ENCODE measurements at regions not wholly inside any gene's neighbourhood (a gene's known extent, or its start where the extent isn't known, plus 50 kb on each side); places are given as distances from the start of the nearest gene placed in this dataset.
"Not testable (repeated sequence)": the region's sequence is repeated elsewhere in the genome, so short reads cannot be mapped to it uniquely, and the experiment has no call there.

DNA sequence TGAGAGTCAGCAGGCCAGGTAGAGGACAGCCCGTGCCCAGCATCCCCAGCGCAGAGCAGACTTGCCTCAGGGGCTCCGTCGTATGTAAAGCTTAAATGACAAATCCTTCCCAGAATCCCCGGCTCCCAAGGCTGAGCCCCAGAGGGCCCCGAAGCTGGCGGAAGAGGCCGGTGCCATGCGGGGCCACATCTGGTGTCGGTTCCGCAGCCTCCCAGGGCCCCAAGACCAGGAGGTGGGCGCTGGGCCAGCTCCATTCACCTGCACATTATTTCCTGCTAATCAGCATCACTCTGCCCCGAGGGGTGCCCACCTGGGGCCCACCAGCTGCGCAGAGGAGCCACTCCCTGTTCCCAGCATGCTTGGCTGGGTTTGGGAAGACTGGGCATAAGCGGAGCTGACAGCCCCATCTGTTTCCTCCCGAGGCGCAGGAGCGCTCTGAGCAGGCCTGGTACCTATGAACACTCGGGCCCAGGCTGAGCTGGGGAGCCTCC, 124.0 kb upstream of the PPP1R26 start:
- no peak overlapping the region for H3K4me3 ChIP-seq
- DNase-seq (ENCODE audit: low read depth, low spot score): no peak
- no peak overlapping the region for H3K27ac ChIP-seq
- H3K36me3 ChIP-seq (ENCODE audit: insufficient read depth, low read length): no peaks in the 10 kb centered on the region
- TF ChIP-seq POLR2AphosphoS5 (IDR thresholded peaks at IDR 0.05; ENCODE audit: borderline replicate concordance, low read depth, low read length) (no peak), EZH2 (IDR thresholded peaks at IDR 0.05) (no peak), FOXP2 (optimal IDR thresholded peaks at IDR 0.05; ENCODE audit: control extremely low read depth, extremely low read length, insufficient read depth) (no peak)
- no peak overlapping the region for H3K9ac ChIP-seq (ENCODE audit: insufficient read length)
- no peaks in the 10 kb centered on the region for H3K9me3 ChIP-seq (ENCODE audit: low read depth, low read length)

DNA sequence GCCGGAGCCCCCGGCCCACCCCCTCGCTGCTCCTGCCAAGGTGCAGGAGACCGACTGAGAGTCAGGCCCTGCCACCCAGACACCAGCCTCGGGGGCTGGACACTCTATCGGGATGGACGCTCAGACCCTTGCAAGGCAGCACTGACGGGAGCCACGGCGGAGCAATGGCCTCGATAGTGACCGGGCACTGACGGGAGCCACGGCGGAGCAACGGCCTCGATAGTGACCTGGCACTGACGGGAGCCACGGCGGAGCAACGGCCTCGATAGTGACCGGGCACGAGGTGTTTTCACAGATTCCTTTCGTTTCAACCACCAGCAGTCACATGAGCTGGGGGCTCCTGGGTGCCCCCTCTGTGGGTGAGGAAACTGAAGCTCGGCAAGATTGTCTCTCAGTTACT, 123.6 kb upstream of the PPP1R26 start:
- Histone ChIP-seq H3K36me3 (ENCODE audit: insufficient read depth, low read length) (no peaks in the 10 kb centered on the region), H3K9me3 (ENCODE audit: low read depth, low read length) (no peaks in the 10 kb centered on the region), H3K4me3 (no peak overlapping the region), H3K27ac (no peak overlapping the region), H3K9ac (ENCODE audit: insufficient read length) (no peak overlapping the region)
- no peak for DNase-seq (ENCODE audit: low read depth, low spot score)
- TF ChIP-seq FOXP2 (optimal IDR thresholded peaks at IDR 0.05; ENCODE audit: control extremely low read depth, extremely low read length, insufficient read depth) (no peak), POLR2AphosphoS5 (IDR thresholded peaks at IDR 0.05; ENCODE audit: borderline replicate concordance, low read depth, low read length) (no peak), EZH2 (IDR thresholded peaks at IDR 0.05) (no peak)

DNA sequence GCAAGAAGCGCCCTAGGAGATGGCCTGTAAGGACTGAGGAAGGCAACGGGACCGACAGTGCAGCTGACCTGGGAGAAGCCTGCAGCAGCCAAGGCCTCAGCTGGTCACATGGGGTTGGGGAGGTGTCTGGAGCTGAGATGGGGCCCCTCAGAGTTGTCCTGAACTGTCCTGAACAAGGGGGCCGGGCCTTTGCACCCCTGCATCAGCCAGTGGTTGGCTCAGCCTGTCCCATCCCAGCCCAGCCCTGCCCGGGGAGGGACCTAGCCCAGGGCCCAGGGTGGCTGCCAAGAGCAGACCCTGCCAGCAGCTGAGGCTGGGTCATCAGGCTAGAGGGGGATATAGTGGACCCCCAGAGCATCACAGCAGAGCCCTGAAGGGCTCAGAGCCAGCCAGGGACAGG, 122.8 kb upstream of the PPP1R26 start:
- H3K9me3 ChIP-seq (ENCODE audit: low read depth, low read length): no peaks in the 10 kb centered on the region
- H3K36me3 ChIP-seq (ENCODE audit: insufficient read depth, low read length): no peaks in the 10 kb centered on the region

DNA sequence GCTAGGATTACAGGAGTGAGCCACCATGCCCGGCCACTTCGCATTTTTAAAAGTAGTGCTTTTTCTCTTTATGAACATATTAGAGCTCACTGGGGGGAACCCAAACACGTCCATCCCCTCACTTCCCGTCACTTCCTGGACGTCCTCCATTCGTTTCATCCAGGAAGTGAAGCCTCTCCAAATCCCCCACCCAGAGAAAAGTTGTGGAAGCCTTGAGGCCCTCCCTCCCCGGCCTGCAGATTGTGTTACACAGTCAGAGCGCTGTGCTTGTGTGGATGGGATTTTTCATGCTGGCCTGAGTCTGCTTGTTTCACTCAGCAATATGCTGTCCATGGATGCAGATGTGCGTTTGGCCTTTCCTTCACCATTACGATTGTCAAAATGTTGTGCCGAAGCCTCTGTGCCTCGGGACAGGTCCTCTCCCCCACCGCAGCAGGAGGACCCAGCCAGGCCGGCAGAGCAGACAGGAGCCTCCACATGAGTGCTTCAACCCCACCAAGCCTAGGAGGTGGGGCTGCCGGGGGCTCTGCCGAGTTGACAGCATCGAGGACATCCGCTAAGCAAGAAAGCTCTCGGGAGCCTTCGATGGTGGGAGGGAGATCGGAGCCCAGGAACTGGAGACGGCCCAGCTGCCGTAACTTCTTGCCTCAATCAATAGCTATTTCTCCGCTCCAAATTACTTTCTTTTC, 121.6 kb upstream of the PPP1R26 start:
- no peak for DNase-seq (ENCODE audit: low read depth, low spot score)
- Histone ChIP-seq H3K4me3 (no peak overlapping the region), H3K27ac (no peak overlapping the region), H3K9me3 (ENCODE audit: low read depth, low read length) (no peaks in the 10 kb centered on the region), H3K9ac (ENCODE audit: insufficient read length) (no peak overlapping the region), H3K36me3 (ENCODE audit: insufficient read depth, low read length) (no peaks in the 10 kb centered on the region)
- TF ChIP-seq FOXP2 (optimal IDR thresholded peaks at IDR 0.05; ENCODE audit: control extremely low read depth, extremely low read length, insufficient read depth): no peak
- TF ChIP-seq POLR2AphosphoS5 (IDR thresholded peaks at IDR 0.05; ENCODE audit: borderline replicate concordance, low read depth, low read length): no peak
- no peak for TF ChIP-seq EZH2 (IDR thresholded peaks at IDR 0.05)

More for the DNA sequence above, 122.8 kb upstream of the PPP1R26 start:
- Histone ChIP-seq H3K4me3 (no peak overlapping the region), H3K9ac (ENCODE audit: insufficient read length) (no peak overlapping the region), H3K27ac (no peak overlapping the region)
- TF ChIP-seq POLR2AphosphoS5 (IDR thresholded peaks at IDR 0.05; ENCODE audit: borderline replicate concordance, low read depth, low read length) (no peak), FOXP2 (optimal IDR thresholded peaks at IDR 0.05; ENCODE audit: control extremely low read depth, extremely low read length, insufficient read depth) (no peak), EZH2 (IDR thresholded peaks at IDR 0.05) (no peak)
- DNase-seq (ENCODE audit: low read depth, low spot score): no peak

DNA sequence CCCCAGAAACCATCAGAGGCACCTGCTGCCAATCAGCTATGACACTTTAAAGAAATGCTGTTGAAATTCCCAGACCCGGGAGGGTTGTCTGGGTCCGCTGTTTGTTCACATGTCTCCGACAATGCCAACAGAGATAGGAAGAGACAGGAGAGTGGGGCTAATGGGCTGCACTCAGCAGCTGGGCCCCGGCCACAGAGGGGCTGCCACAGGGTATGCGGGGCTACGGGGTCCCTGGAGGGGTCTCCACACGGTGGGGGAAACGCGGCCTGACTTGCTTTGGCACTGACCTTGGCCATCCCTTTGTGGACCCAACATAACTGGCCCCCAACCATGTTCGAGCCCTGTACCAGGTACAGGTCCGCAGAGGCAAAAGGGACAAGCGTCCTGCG, 121.0 kb upstream of the PPP1R26 start:
- no peak overlapping the region for H3K27ac ChIP-seq
- no peaks in the 10 kb centered on the region for H3K9me3 ChIP-seq (ENCODE audit: low read depth, low read length)

DNA sequence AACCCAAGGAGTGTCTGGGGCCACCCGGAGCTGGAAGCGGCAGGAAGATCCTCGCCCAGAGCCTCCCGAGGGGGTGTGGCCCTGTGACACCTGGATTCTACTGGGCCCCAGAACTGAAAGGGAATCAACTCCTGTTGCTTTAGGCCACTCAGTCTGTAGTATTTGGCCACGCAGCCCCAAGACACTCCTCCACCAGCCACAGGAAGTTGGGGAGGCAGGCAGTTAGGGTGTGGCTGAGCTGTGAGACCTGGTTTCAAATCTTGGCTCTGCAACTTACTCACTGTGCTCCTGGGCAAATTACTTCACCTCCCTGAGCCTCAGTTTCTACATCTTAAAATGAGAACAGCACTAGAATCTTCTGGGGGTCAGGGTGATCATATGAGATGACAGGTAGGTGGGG, 119.8 kb upstream of the PPP1R26 start:
- TF ChIP-seq EZH2 (IDR thresholded peaks at IDR 0.05): no peak
- TF ChIP-seq FOXP2 (optimal IDR thresholded peaks at IDR 0.05; ENCODE audit: control extremely low read depth, extremely low read length, insufficient read depth): no peak
- TF ChIP-seq POLR2AphosphoS5 (IDR thresholded peaks at IDR 0.05; ENCODE audit: borderline replicate concordance, low read depth, low read length): no peak
- DNase-seq (ENCODE audit: low read depth, low spot score): no peak
- no peak overlapping the region for H3K9ac ChIP-seq (ENCODE audit: insufficient read length)

More for the DNA sequence above, 121.0 kb upstream of the PPP1R26 start:
- H3K36me3 ChIP-seq (ENCODE audit: insufficient read depth, low read length): no peaks in the 10 kb centered on the region
- no peak for DNase-seq (ENCODE audit: low read depth, low spot score)
- no peak overlapping the region for H3K4me3 ChIP-seq
- no peak for TF ChIP-seq POLR2AphosphoS5 (IDR thresholded peaks at IDR 0.05; ENCODE audit: borderline replicate concordance, low read depth, low read length)
- no peak for TF ChIP-seq EZH2 (IDR thresholded peaks at IDR 0.05)
- TF ChIP-seq FOXP2 (optimal IDR thresholded peaks at IDR 0.05; ENCODE audit: control extremely low read depth, extremely low read length, insufficient read depth): no peak
- H3K9ac ChIP-seq (ENCODE audit: insufficient read length): no peak overlapping the region

DNA sequence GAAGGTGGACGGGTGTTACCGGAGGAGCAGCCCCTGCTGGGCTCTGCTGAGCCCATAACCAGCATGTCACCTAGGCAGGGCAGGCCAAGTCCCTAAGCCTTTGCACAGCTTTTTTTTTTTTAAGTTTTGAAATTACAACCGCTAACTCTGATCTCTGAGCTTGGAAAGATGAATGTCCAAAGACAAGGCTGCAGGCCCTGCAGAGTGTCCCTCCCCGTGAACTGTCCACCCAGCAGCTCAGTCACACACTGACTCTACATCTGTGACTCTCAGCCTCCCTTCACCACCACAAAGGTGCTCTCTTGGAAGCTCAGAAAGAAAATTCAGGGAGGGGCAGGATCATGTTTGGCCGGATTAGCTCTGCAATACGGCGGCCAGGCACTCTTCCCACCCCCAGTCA, 119.0 kb upstream of the PPP1R26 start:
- no peak for DNase-seq (ENCODE audit: low read depth, low spot score)

More for the DNA sequence above, 119.8 kb upstream of the PPP1R26 start:
- no peaks in the 10 kb centered on the region for H3K36me3 ChIP-seq (ENCODE audit: insufficient read depth, low read length)
- no peak overlapping the region for H3K27ac ChIP-seq
- H3K9me3 ChIP-seq (ENCODE audit: low read depth, low read length): no peaks in the 10 kb centered on the region
- H3K4me3 ChIP-seq: no peak overlapping the region

DNA sequence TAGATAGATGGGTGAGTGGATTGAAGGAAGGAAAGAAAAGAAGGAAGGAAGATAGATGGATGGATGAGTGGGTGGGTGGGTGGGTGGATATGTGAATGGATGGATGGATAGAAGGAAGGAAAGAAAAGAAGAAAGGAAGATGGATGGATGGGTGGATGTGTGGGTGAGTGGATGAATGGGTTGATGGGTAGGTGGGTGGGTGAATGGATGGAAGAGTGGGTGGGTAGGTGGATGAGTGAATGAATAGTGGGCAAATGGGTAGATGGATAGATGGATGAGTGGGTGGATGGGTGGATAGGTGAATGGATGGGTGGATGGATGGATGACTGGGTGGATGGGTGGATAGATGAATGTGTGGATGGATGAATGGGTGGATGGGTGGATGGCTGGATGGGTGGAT, 117.9 kb upstream of the PPP1R26 start:
- H3K9ac ChIP-seq (ENCODE audit: insufficient read length); H3K27ac ChIP-seq; H3K9me3 ChIP-seq (ENCODE audit: low read depth, low read length); H3K4me3 ChIP-seq; DNase-seq (ENCODE audit: low read depth, low spot score); H3K36me3 ChIP-seq (ENCODE audit: insufficient read depth, low read length): not testable (repeated sequence)

More for the DNA sequence above, 119.0 kb upstream of the PPP1R26 start:
- Histone ChIP-seq H3K9me3 (ENCODE audit: low read depth, low read length) (no peaks in the 10 kb centered on the region), H3K9ac (ENCODE audit: insufficient read length) (no peak overlapping the region), H3K36me3 (ENCODE audit: insufficient read depth, low read length) (no peaks in the 10 kb centered on the region), H3K27ac (no peak overlapping the region), H3K4me3 (no peak overlapping the region)
- TF ChIP-seq FOXP2 (optimal IDR thresholded peaks at IDR 0.05; ENCODE audit: control extremely low read depth, extremely low read length, insufficient read depth): no peak
- no peak for TF ChIP-seq POLR2AphosphoS5 (IDR thresholded peaks at IDR 0.05; ENCODE audit: borderline replicate concordance, low read depth, low read length)
- TF ChIP-seq EZH2 (IDR thresholded peaks at IDR 0.05): no peak

DNA sequence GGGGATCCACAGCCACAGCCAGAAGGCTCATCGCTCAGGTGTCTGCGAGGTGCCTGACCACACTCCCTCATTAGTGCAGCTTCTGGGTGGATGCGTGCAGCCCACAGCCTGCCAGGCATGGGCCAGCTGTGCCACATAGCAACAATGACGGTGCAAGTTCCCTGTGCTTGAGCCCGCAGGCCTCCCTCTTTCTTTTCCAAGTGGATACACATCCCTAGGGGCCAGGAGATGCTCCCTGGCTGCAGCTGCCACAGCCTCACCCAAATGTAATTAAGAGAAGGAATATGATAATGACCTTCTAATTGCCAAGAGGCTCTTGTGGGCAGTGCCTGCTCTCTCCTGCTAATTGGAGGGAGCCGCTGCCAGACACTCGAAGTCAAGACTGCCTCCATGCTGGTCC, 116.0 kb upstream of the PPP1R26 start:
- Histone ChIP-seq H3K9me3 (ENCODE audit: low read depth, low read length) (no peaks in the 10 kb centered on the region), H3K9ac (ENCODE audit: insufficient read length) (no peak overlapping the region), H3K4me3 (no peak overlapping the region), H3K27ac (no peak overlapping the region), H3K36me3 (ENCODE audit: insufficient read depth, low read length) (no peaks in the 10 kb centered on the region)
- TF ChIP-seq EZH2 (IDR thresholded peaks at IDR 0.05) (no peak), POLR2AphosphoS5 (IDR thresholded peaks at IDR 0.05; ENCODE audit: borderline replicate concordance, low read depth, low read length) (no peak)
- no peak for DNase-seq (ENCODE audit: low read depth, low spot score)

All from SK-N-MC (cell line).